ENCODE measurements at regions not wholly inside any gene's neighbourhood (a gene's known extent, or its start where the extent isn't known, plus 50 kb on each side); places are given as distances from the start of the nearest gene placed in this dataset.
"Not testable (repeated sequence)": the region's sequence is repeated elsewhere in the genome, so short reads cannot be mapped to it uniquely, and the experiment has no call there.

GRCh38 chr17:74141612-74142011, 61.9 kb upstream of the RPL38 start:
- ATAC-seq, result no peak
- Histone ChIP-seq H3K9me3 (peaks cover 23% of the 10 kb centered on the region), H3K36me3 (ENCODE audit: low read depth) (no peaks in the 10 kb centered on the region), H3K4me3 (no peak overlapping the region), H3K4me1 (ENCODE audit: low read depth) (no peaks in the 10 kb centered on the region)
- DNase-seq, result no peak
- no peak for TF ChIP-seq CTCF (IDR thresholded peaks at IDR 0.05)
- intact Hi-C loops (cut with DNase I, micrococcal nuclease), result no loop called here

GRCh38 chr17:74143318-74143717, 60.2 kb upstream of the RPL38 start:
- intact Hi-C loops (cut with DNase I, micrococcal nuclease); DNase-seq; H3K4me1 ChIP-seq (ENCODE audit: low read depth); ATAC-seq; H3K36me3 ChIP-seq (ENCODE audit: low read depth); H3K4me3 ChIP-seq: not testable (repeated sequence)
- H3K9me3 ChIP-seq, result peaks cover 23% of the 10 kb centered on the region

GRCh38 chr17:74145756-74146155, 57.7 kb upstream of the RPL38 start:
- no peak for ATAC-seq
- Histone ChIP-seq H3K9me3 (peaks cover 23% of the 10 kb centered on the region), H3K36me3 (ENCODE audit: low read depth) (no peaks in the 10 kb centered on the region), H3K4me1 (ENCODE audit: low read depth) (no peaks in the 10 kb centered on the region), H3K4me3 (no peak overlapping the region)
- TF ChIP-seq CTCF (IDR thresholded peaks at IDR 0.05), result no peak
- intact Hi-C loops (cut with DNase I, micrococcal nuclease), result no loop called here
- DNase-seq, result no peak

GRCh38 chr17:74146196-74146595, 57.3 kb upstream of the RPL38 start:
- no peak for DNase-seq
- no peaks in the 10 kb centered on the region for H3K4me1 ChIP-seq (ENCODE audit: low read depth)
- ATAC-seq, result no peak
- H3K4me3 ChIP-seq, result no peak overlapping the region
- H3K9me3 ChIP-seq, result peaks cover 23% of the 10 kb centered on the region
- no peak for TF ChIP-seq CTCF (IDR thresholded peaks at IDR 0.05)
- no peaks in the 10 kb centered on the region for H3K36me3 ChIP-seq (ENCODE audit: low read depth)
- intact Hi-C loops (cut with DNase I, micrococcal nuclease), result no loop called here

- no peak for TF ChIP-seq CTCF (IDR thresholded peaks at IDR 0.05)
- H3K9me3 ChIP-seq, result peaks cover 13% of the 10 kb centered on the region
- DNase-seq, result no peak
- no peak overlapping the region for H3K4me3 ChIP-seq
- ATAC-seq, result no peak
- intact Hi-C loops (cut with DNase I, micrococcal nuclease), result no loop called here
- H3K36me3 ChIP-seq (ENCODE audit: low read depth), result no peaks in the 10 kb centered on the region
- no peaks in the 10 kb centered on the region for H3K4me1 ChIP-seq (ENCODE audit: low read depth)
These were observed 56.2 kb upstream of the RPL38 start for GRCh38 chr17:74147056-74147835.

GRCh38 chr17:74147966-74148365, 55.5 kb upstream of the RPL38 start:
- intact Hi-C loops (cut with DNase I, micrococcal nuclease), result no loop called here
- no peak for DNase-seq
- no peak for TF ChIP-seq CTCF (IDR thresholded peaks at IDR 0.05)

More at GRCh38 chr17:74147966-74148365, 55.5 kb upstream of the RPL38 start:
- no peaks in the 10 kb centered on the region for H3K4me1 ChIP-seq (ENCODE audit: low read depth)
- H3K4me3 ChIP-seq, result no peak overlapping the region
- ATAC-seq, result no peak
- H3K36me3 ChIP-seq (ENCODE audit: low read depth), result no peaks in the 10 kb centered on the region
- H3K9me3 ChIP-seq, result peaks cover 7% of the 10 kb centered on the region
